Ovary (tissue), 3 donors: ENCODE measurements at regions not wholly inside any gene's neighbourhood (a gene's known extent, or its start where the extent isn't known, plus 50 kb on each side); places are given as distances from the start of the nearest gene placed in this dataset.
"Not testable (repeated sequence)": the region's sequence is repeated elsewhere in the genome, so short reads cannot be mapped to it uniquely, and the experiment has no call there.

Experiments used
- EP300 ChIP-seq: sonication (generic); formaldehyde crosslinking; IDR thresholded peaks from one replicate; pipeline ENCODE4 v1.6.1; 2017; ENCODE audit warnings: antibody characterized with exemption
- POLR2A ChIP-seq: fragments of 450-650 bp; IDR thresholded peaks from one replicate; pipeline ENCODE4 v1.6.1; 2017; ENCODE audit warnings: antibody characterized with exemption, mild to moderate bottlenecking, moderate library complexity
- TF ChIP-seq, protein P1 (sequence below), 3 donors: fragments of 450-650 bp in 2 of 3; fragments of 200-600 bp in 1 of 3; IDR thresholded peaks; one replicate each; pipeline versions ENCODE4 v1.5.1 to v1.8.0; 2016 to 2022; ENCODE audit warnings: antibody characterized with exemption in 3 of 3, mild to moderate bottlenecking in 1 of 3
- donor health status: DM: no; HTN: no; CAD: no.

DNA sequence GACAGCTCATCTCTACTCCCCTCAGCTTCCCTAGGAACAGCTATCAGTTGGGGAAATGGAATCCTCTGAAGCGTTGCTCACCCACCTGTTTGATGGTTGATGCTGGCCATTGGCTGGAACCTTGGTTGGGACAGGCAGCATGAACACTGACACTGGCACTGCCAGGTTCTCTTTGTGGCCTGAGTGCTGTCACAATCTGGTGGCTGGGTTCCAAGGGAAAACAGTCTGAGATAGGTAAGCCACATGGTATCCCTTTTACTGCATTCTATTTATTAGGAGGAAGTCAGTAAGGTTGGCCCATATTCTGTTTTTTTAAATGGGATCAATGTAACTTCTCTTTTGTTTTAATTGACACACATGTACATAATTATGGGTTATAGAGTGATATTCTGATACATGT, 107.0 kb upstream of the ZNF519 start:
- TF ChIP-seq, protein P1, sequence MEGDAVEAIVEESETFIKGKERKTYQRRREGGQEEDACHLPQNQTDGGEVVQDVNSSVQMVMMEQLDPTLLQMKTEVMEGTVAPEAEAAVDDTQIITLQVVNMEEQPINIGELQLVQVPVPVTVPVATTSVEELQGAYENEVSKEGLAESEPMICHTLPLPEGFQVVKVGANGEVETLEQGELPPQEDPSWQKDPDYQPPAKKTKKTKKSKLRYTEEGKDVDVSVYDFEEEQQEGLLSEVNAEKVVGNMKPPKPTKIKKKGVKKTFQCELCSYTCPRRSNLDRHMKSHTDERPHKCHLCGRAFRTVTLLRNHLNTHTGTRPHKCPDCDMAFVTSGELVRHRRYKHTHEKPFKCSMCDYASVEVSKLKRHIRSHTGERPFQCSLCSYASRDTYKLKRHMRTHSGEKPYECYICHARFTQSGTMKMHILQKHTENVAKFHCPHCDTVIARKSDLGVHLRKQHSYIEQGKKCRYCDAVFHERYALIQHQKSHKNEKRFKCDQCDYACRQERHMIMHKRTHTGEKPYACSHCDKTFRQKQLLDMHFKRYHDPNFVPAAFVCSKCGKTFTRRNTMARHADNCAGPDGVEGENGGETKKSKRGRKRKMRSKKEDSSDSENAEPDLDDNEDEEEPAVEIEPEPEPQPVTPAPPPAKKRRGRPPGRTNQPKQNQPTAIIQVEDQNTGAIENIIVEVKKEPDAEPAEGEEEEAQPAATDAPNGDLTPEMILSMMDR (IDR thresholded peaks at IDR 0.05) = not testable (repeated sequence)
- TF ChIP-seq POLR2A, EP300: not testable (repeated sequence)
